Subcutaneous abdominal adipose tissue (tissue), 5 donors: ENCODE measurements at regions not wholly inside any gene's neighbourhood (a gene's known extent, or its start where the extent isn't known, plus 50 kb on each side); places are given as distances from the start of the nearest gene placed in this dataset.

Experiments used
- H3K27ac ChIP-seq: one replicate; pipeline ENCODE4 v1.7.0; 2013; ENCODE audit warnings: low read depth, mild to moderate bottlenecking, inconsistent platforms, low read length, moderate library complexity
- H3K27me3 ChIP-seq, 5 donors: one replicate each; pipeline ENCODE4 v1.7.0; 2013; ENCODE audit warnings: low read length in 5 of 5, inconsistent platforms in 1 of 5; ENCODE audit not compliant: control insufficient read depth in 5 of 5, insufficient read depth in 4 of 5
- H3K36me3 ChIP-seq, 5 donors: one replicate each; pipeline ENCODE4 v1.7.0; 2013; ENCODE audit warnings: low read length in 5 of 5; ENCODE audit not compliant: control insufficient read depth in 5 of 5, insufficient read depth in 5 of 5
- H3K4me1 ChIP-seq, 5 donors: one replicate each; pipeline ENCODE4 v1.7.0; 2013; ENCODE audit warnings: low read length in 5 of 5, mild to moderate bottlenecking in 3 of 5, moderate library complexity in 1 of 5; ENCODE audit not compliant: control insufficient read depth in 5 of 5, insufficient read depth in 5 of 5
- H3K4me3 ChIP-seq, 5 donors: one replicate each; pipeline ENCODE4 v1.7.0; 2013; ENCODE audit warnings: low read length in 5 of 5, low read depth in 1 of 5
- H3K9ac ChIP-seq, 5 donors: one replicate each; pipeline ENCODE4 v1.7.0; 2013; ENCODE audit warnings: low read length in 5 of 5, mild to moderate bottlenecking in 4 of 5, moderate library complexity in 3 of 5
- H3K9me3 ChIP-seq, 5 donors: one replicate each; pipeline ENCODE4 v1.7.0; 2013; ENCODE audit warnings: low read length in 5 of 5; ENCODE audit not compliant: control insufficient read depth in 5 of 5
- donor health status: healthy.
- donor health status: healthy.
- donor health status: healthy.
- donor health status: healthy.
- donor health status: healthy.

DNA sequence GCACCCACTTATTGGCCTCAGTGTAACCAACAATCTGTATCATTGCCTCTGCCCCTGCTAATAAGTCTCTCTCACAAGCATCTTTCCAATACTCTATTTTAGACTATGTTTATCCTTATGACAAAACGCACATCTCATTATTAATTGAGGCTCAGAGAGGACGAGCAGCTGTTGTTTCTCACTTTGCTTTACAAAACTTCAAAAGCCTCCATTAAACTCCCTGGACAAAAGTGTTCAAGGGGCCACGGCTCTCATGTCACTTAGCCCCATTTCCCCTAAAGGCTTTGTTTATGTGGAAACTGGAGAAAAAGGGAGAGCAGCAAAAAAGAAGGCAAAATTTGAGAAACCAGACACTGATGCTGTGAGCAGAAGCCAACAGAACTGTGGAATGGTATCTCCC lies 180.0 kb upstream of the LNX1 start:
- H3K9me3 ChIP-seq = no peaks in the 10 kb centered on the region
- no peaks in the 10 kb centered on the region for H3K27me3 ChIP-seq
- no peaks in the 10 kb centered on the region for H3K36me3 ChIP-seq
- no peak overlapping the region for H3K4me3 ChIP-seq
- H3K4me1 ChIP-seq = no peaks in the 10 kb centered on the region
- H3K9ac ChIP-seq = no peak overlapping the region
- H3K27ac ChIP-seq = no peak overlapping the region

GRCh38 chr4:53767482-53767881 lies 176.2 kb upstream of the LNX1 start:
- H3K9ac ChIP-seq = no peak overlapping the region
- H3K9me3 ChIP-seq = no peaks in the 10 kb centered on the region
- H3K36me3 ChIP-seq = no peaks in the 10 kb centered on the region
- no peak overlapping the region for H3K27ac ChIP-seq
- no peak overlapping the region for H3K4me3 ChIP-seq
- H3K27me3 ChIP-seq = no peaks in the 10 kb centered on the region
- H3K4me1 ChIP-seq = peaks cover 0 to 4% (median 0%) of the 10 kb centered on the region in 5 donors

- no peak overlapping the region for H3K4me3 ChIP-seq
- no peak overlapping the region for H3K27ac ChIP-seq
- no peaks in the 10 kb centered on the region for H3K27me3 ChIP-seq
- peaks cover 0 to 4% (median 0%) of the 10 kb centered on the region in 5 donors for H3K4me1 ChIP-seq
- no peaks in the 10 kb centered on the region for H3K9me3 ChIP-seq
- H3K9ac ChIP-seq = no peak overlapping the region
- no peaks in the 10 kb centered on the region for H3K36me3 ChIP-seq
Measured at GRCh38 chr4:53764761-53765490, 173.6 kb upstream of the LNX1 start.

- H3K27me3 ChIP-seq = no peaks in the 10 kb centered on the region
- H3K4me1 ChIP-seq = peaks cover 0 to 4% (median 0%) of the 10 kb centered on the region in 5 donors
- H3K4me3 ChIP-seq = no peak overlapping the region
- H3K9me3 ChIP-seq = no peaks in the 10 kb centered on the region
- no peak overlapping the region for H3K27ac ChIP-seq
- H3K9ac ChIP-seq = no peak overlapping the region
- H3K36me3 ChIP-seq = no peaks in the 10 kb centered on the region
Measured at GRCh38 chr4:53763813-53764597, 172.7 kb upstream of the LNX1 start.

DNA sequence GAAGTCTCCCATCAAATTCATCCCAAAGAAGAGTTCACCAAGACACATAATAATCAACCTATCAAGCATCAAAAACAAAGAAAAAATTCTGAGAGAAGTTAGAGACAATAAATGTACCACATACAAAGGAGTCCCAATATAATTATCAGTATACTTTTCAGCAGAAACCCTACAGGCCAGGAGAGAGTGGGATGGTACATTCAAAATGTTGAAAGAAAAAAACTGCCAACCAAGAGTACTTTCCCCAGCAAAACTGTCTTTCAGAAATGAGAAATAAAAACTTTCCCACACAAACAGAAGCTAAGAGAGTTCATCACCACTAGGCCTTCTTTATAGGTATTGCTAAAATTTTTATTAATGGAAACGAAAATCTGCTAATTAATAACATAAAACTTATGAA lies 164.4 kb upstream of the LNX1 start:
- H3K27me3 ChIP-seq = no peaks in the 10 kb centered on the region
- H3K4me3 ChIP-seq = no peak overlapping the region
- no peak overlapping the region for H3K27ac ChIP-seq
- H3K4me1 ChIP-seq = no peaks in the 10 kb centered on the region
- H3K9me3 ChIP-seq = peaks cover 0 to 7% (median 4%) of the 10 kb centered on the region in 5 donors
- no peak overlapping the region for H3K9ac ChIP-seq
- H3K36me3 ChIP-seq = no peaks in the 10 kb centered on the region

DNA sequence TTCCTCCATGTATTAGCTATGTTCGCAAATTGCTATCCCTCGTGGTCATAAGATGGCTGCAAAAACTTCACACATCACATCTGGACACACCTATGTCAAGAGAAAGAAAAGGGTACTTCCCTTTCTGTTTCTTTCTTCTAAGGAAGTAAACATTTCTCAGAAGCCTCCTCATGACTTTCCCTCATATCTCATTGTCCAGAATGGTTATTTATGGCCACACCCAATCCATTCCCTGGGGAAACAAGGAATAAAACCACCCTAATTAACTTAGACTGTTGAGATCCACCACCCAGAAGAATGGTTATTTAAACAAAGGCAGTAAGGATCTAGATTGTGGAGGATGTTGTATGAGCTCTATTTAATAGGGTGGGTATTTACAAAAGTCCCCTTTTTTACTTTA lies 160.8 kb upstream of the LNX1 start:
- Histone ChIP-seq H3K27ac (no peak overlapping the region), H3K9me3 (peaks cover 0 to 7% (median 4%) of the 10 kb centered on the region in 5 donors), H3K27me3 (peaks cover 0 to 4% (median 0%) of the 10 kb centered on the region in 5 donors), H3K9ac (no peak overlapping the region), H3K4me1 (no peaks in the 10 kb centered on the region), H3K36me3 (no peaks in the 10 kb centered on the region), H3K4me3 (no peak overlapping the region)

DNA sequence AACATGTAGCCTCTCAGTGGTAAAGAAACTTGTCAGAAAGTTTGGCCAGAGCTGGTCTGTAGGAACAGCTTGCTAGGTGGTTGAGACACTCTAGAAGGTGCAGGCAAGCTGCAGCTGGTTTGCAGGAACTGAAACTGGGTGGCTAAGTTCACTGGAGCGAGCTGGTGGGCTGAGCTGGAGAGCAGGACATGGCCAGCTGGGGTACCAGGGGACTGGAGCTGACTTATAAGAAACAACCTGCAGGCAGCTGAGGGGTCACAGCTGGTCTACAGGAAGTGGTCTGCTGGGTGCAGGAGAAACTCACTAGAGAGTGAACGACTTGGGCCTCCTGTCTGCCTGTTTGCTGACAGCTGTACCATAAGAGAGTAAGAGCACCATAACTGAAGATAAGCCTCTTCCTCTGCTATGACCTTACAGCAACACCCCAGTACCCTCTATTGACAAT lies 157.1 kb upstream of the LNX1 start:
- no peaks in the 10 kb centered on the region for H3K4me1 ChIP-seq
- no peaks in the 10 kb centered on the region for H3K9me3 ChIP-seq
- H3K9ac ChIP-seq = no peak overlapping the region
- peaks cover 0 to 4% (median 0%) of the 10 kb centered on the region in 5 donors for H3K27me3 ChIP-seq
- H3K4me3 ChIP-seq = no peak overlapping the region
- H3K36me3 ChIP-seq = no peaks in the 10 kb centered on the region
- H3K27ac ChIP-seq = no peak overlapping the region

DNA sequence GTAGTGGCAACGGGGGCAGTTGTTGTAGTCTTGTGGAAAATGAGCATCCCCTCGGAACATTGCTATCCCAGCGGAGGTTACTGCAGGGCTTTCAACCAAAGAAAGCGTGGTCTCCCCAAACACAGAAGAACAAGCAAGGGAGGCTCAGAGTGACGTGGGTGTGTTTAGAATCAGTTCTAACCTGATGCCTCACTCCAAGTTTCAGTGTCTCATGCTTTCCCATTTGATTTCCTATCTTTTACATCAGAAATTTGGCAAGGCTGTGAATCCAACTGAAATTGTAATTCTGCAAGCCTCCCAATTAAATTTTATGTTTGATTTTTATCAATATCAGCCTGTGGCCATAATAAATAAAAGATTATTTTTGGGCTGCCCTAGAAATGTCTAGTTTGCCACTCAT lies 156.1 kb upstream of the LNX1 start:
- H3K9ac ChIP-seq = no peak overlapping the region
- H3K4me3 ChIP-seq = no peak overlapping the region
- H3K36me3 ChIP-seq = no peaks in the 10 kb centered on the region

GRCh38 chr4:53744446-53745160 lies 153.3 kb upstream of the LNX1 start:
- H3K27ac ChIP-seq = no peak overlapping the region
- H3K4me1 ChIP-seq = no peaks in the 10 kb centered on the region
- H3K27me3 ChIP-seq = peaks cover 0 to 4% (median 0%) of the 10 kb centered on the region in 5 donors
- no peak overlapping the region for H3K9ac ChIP-seq
- H3K36me3 ChIP-seq = no peaks in the 10 kb centered on the region
- no peak overlapping the region for H3K4me3 ChIP-seq
- H3K9me3 ChIP-seq = no peaks in the 10 kb centered on the region

More for the DNA sequence above, 156.1 kb upstream of the LNX1 start:
- no peak overlapping the region for H3K27ac ChIP-seq
- no peaks in the 10 kb centered on the region for H3K4me1 ChIP-seq
- H3K27me3 ChIP-seq = peaks cover 0 to 4% (median 0%) of the 10 kb centered on the region in 5 donors
- H3K9me3 ChIP-seq = no peaks in the 10 kb centered on the region
